D721Med (cell line): ENCODE measurements at regions not wholly inside any gene's neighbourhood (a gene's known extent, or its start where the extent isn't known, plus 50 kb on each side); places are given as distances from the start of the nearest gene placed in this dataset.

Experiments used
- DNase-seq: peaks from one replicate; pipeline ENCODE4 v3.0.0; 2011; ENCODE audit warnings: low spot score; ENCODE audit not compliant: insufficient read length
- FAIRE-seq: peaks from 2 replicates; lab custom pipeline; 2011; peaks lifted over from hg19 to GRCh38; lab: Jason Lieb, UNC
- CTCF ChIP-seq: IDR thresholded peaks from 2 replicates; pipeline ENCODE4 v1.5.1; 2012; ENCODE audit warnings: mild to moderate bottlenecking, control low read depth; ENCODE audit not compliant: insufficient read depth; ENCODE audit errors: missing control alignments

- no peak for TF ChIP-seq CTCF
- no peak for FAIRE-seq
- DNase-seq, result no peak
These were observed 110.3 kb downstream of the DDX1 start for GRCh38 chr2:15701991-15702390.

- TF ChIP-seq CTCF, result no peak
- no peak for FAIRE-seq
- DNase-seq, result no peak
These were observed 110.8 kb downstream of the DDX1 start for GRCh38 chr2:15702452-15702851.

GRCh38 chr2:15703365-15703869 lies 111.7 kb downstream of the DDX1 start:
- DNase-seq, result no peak
- no peak for FAIRE-seq
- TF ChIP-seq CTCF, result no peak

GRCh38 chr2:15704086-15704787 lies 112.6 kb downstream of the DDX1 start:
- DNase-seq (no peak), FAIRE-seq (no peak)
- TF ChIP-seq CTCF, result no peak

GRCh38 chr2:15704788-15705115 lies 113.1 kb downstream of the DDX1 start:
- no peak for FAIRE-seq
- DNase-seq, result no peak
- no peak for TF ChIP-seq CTCF

- TF ChIP-seq CTCF, result no peak
- no peak for FAIRE-seq
These were observed 113.6 kb downstream of the DDX1 start for GRCh38 chr2:15705310-15705709.

GRCh38 chr2:15705839-15706386 lies 114.2 kb downstream of the DDX1 start:
- DNase-seq (no peak), FAIRE-seq (no peak)
- TF ChIP-seq CTCF, result no peak

More at GRCh38 chr2:15705310-15705709, 113.6 kb downstream of the DDX1 start:
- no peak for DNase-seq
